HEK293T (cell line): ENCODE measurements at regions not wholly inside any gene's neighbourhood (a gene's known extent, or its start where the extent isn't known, plus 50 kb on each side); places are given as distances from the start of the nearest gene placed in this dataset.

Source experiments
- BHLHE40 ChIP-seq: fragments of 450-650 bp; IDR thresholded peaks from 2 replicates; pipeline ENCODE4 v1.6.1; 2016; ENCODE audit warnings: mild to moderate bottlenecking, moderate library complexity, borderline replicate concordance
- ELF4 ChIP-seq: fragments of 450-650 bp; IDR thresholded peaks from 2 replicates; pipeline ENCODE4 v1.6.1; 2017; ENCODE audit warnings: antibody characterized with exemption
- FOXA1 ChIP-seq: fragments of 450-650 bp; IDR thresholded peaks from 2 replicates; pipeline ENCODE4 v1.6.1; 2016; ENCODE audit warnings: mild to moderate bottlenecking
- HDGF ChIP-seq: fragments of 450-650 bp; IDR thresholded peaks from 2 replicates; pipeline ENCODE4 v1.6.1; 2017; ENCODE audit warnings: antibody characterized with exemption, borderline replicate concordance
- SP1 ChIP-seq: fragments of 450-650 bp; IDR thresholded peaks from 2 replicates; pipeline ENCODE4 v1.6.1; 2017

DNA sequence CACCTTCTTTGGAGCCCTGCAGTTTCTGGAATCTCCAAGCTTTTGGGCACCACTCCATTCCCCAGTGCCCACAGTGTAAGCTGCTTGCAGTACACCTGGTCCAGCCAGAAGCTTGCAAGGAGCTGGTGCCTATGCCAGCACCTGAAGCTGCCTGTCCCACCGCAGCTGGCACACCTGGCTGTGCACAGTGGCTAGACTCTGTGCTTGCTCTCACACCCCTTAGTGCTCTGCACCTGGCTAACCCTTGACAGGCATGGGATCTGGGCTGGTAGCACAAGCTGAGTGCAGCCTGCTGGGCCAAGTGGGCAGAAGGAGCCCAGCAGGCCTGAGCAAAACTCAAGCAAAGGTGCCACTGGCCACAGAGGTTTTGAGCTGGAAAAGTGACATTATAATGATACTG lies 183.8 kb upstream of the MC4R start:
- TF ChIP-seq SP1 (no peak), BHLHE40 (no peak), ELF4 (no peak), HDGF (no peak), FOXA1 (no peak)
